Activated naive CD8-positive, alpha-beta T cell treated with anti-CD3 and anti-CD28 coated beads, Interleukin-2, amount 10 ng/mL, durations not matched to agents 7 days and 5 days (primary cell): ENCODE measurements at regions not wholly inside any gene's neighbourhood (a gene's known extent, or its start where the extent isn't known, plus 50 kb on each side); places are given as distances from the start of the nearest gene placed in this dataset.
A peak's percentile ranks its signal among the peaks of the same experiment; 100 is the strongest.

ENCODE experiments used
- ATAC-seq: fragments of 150-1000 bp; cut with Tn5 transposase; one replicate; pipeline ENCODE4 v1.10.0; 2021; ENCODE audit warnings: low read depth, moderate library complexity
- POLR2A ChIA-PET: fragments of 350-600 bp; sonication (Branson Sonifier 250); formaldehyde crosslinking; loops from one replicate; lab custom pipeline; 2021; ENCODE audit warnings: antibody characterized with exemption; lab: Charles Lee
- DNase-seq: peaks from one replicate; pipeline ENCODE4 v3.0.0; 2021
- H3K27ac Mint-ChIP-seq: one replicate; pipeline ENCODE4 v1.8.0; 2022; ENCODE audit warnings: mild to moderate bottlenecking, mixed read lengths
- H3K27me3 Mint-ChIP-seq: one replicate; pipeline ENCODE4 v1.8.0; 2022; ENCODE audit warnings: mild to moderate bottlenecking, moderate library complexity, mixed read lengths
- H3K36me3 Mint-ChIP-seq: one replicate; pipeline ENCODE4 v1.8.0; 2021; ENCODE audit warnings: mild to moderate bottlenecking, mixed read lengths
- H3K4me1 Mint-ChIP-seq: one replicate; pipeline ENCODE4 v1.8.0; 2021; ENCODE audit warnings: mixed read lengths
- H3K4me3 Mint-ChIP-seq: one replicate; pipeline ENCODE4 v1.8.0; 2022; ENCODE audit warnings: mild to moderate bottlenecking, moderate library complexity, mixed read lengths
- H3K9me3 Mint-ChIP-seq: one replicate; pipeline ENCODE4 v1.8.0; 2021; ENCODE audit warnings: mixed read lengths

GRCh38 chr16:86065711-86066110 is 166.7 kb downstream of the IRF8 start:
- H3K4me3 Mint-ChIP-seq: no peak overlapping the region
- no peaks in the 10 kb centered on the region for H3K36me3 Mint-ChIP-seq
- ATAC-seq: no peak
- no peaks in the 10 kb centered on the region for H3K4me1 Mint-ChIP-seq
- DNase-seq: no peak
- peaks cover 6% of the 10 kb centered on the region for H3K27me3 Mint-ChIP-seq
- POLR2A ChIA-PET: interaction anchor here (0.7 kb wide), 1 partner anchor 1204 kb away, joined by 8 read pairs; no protein-coding TSS in a partner anchor
- no peaks in the 10 kb centered on the region for H3K9me3 Mint-ChIP-seq
- H3K27ac Mint-ChIP-seq: no peak overlapping the region

- no peak for ATAC-seq
- Mint-ChIP-seq H3K4me1 (no peaks in the 10 kb centered on the region), H3K27ac (no peak overlapping the region), H3K36me3 (no peaks in the 10 kb centered on the region), H3K27me3 (peaks cover 6% of the 10 kb centered on the region), H3K9me3 (no peaks in the 10 kb centered on the region), H3K4me3 (no peak overlapping the region)
- POLR2A ChIA-PET: no interaction called here
- DNase-seq: no peak
Observed at GRCh38 chr16:86066811-86067210, 167.8 kb downstream of the IRF8 start.

- Mint-ChIP-seq H3K4me3 (no peak overlapping the region), H3K27me3 (peaks cover 6% of the 10 kb centered on the region), H3K4me1 (no peaks in the 10 kb centered on the region), H3K27ac (no peak overlapping the region), H3K9me3 (no peaks in the 10 kb centered on the region), H3K36me3 (no peaks in the 10 kb centered on the region)
- no peak for DNase-seq
- POLR2A ChIA-PET: no interaction called here
- no peak for ATAC-seq
Observed at GRCh38 chr16:86067516-86067915, 168.6 kb downstream of the IRF8 start.

GRCh38 chr16:86067936-86068335 is 169.0 kb downstream of the IRF8 start:
- no peak overlapping the region for H3K27ac Mint-ChIP-seq

GRCh38 chr16:86068722-86069121 is 169.8 kb downstream of the IRF8 start:
- H3K27ac Mint-ChIP-seq: no peak overlapping the region
- no peak overlapping the region for H3K4me3 Mint-ChIP-seq
- H3K9me3 Mint-ChIP-seq: no peaks in the 10 kb centered on the region
- POLR2A ChIA-PET: no interaction called here
- ATAC-seq (no peak), DNase-seq (no peak)
- H3K4me1 Mint-ChIP-seq: no peaks in the 10 kb centered on the region
- H3K27me3 Mint-ChIP-seq: peaks cover 6% of the 10 kb centered on the region
- H3K36me3 Mint-ChIP-seq: no peaks in the 10 kb centered on the region

More at GRCh38 chr16:86067936-86068335, 169.0 kb downstream of the IRF8 start:
- Mint-ChIP-seq H3K4me1 (no peaks in the 10 kb centered on the region), H3K4me3 (no peak overlapping the region), H3K27me3 (peaks cover 6% of the 10 kb centered on the region), H3K36me3 (no peaks in the 10 kb centered on the region), H3K9me3 (no peaks in the 10 kb centered on the region)
- POLR2A ChIA-PET: no interaction called here
- ATAC-seq (no peak), DNase-seq (no peak)

GRCh38 chr16:86069736-86070298 is 170.9 kb downstream of the IRF8 start:
- DNase-seq: no peak
- ATAC-seq: no peak
- Mint-ChIP-seq H3K4me3 (no peak overlapping the region), H3K9me3 (no peaks in the 10 kb centered on the region), H3K36me3 (no peaks in the 10 kb centered on the region), H3K27me3 (peaks cover 9% of the 10 kb centered on the region), H3K4me1 (no peaks in the 10 kb centered on the region), H3K27ac (no peak overlapping the region)
- POLR2A ChIA-PET: no interaction called here

GRCh38 chr16:86070484-86070883 is 171.5 kb downstream of the IRF8 start:
- Mint-ChIP-seq H3K27me3 (peaks cover 9% of the 10 kb centered on the region), H3K9me3 (no peaks in the 10 kb centered on the region), H3K36me3 (no peaks in the 10 kb centered on the region), H3K4me1 (no peaks in the 10 kb centered on the region), H3K4me3 (no peak overlapping the region), H3K27ac (no peak overlapping the region)
- POLR2A ChIA-PET: no interaction called here
- DNase-seq: no peak
- ATAC-seq: no peak

GRCh38 chr16:86070971-86071370 is 172.0 kb downstream of the IRF8 start:
- Mint-ChIP-seq H3K4me3 (no peak overlapping the region), H3K9me3 (no peaks in the 10 kb centered on the region), H3K36me3 (no peaks in the 10 kb centered on the region), H3K27me3 (peaks cover 9% of the 10 kb centered on the region), H3K4me1 (no peaks in the 10 kb centered on the region), H3K27ac (no peak overlapping the region)
- POLR2A ChIA-PET: no interaction called here
- ATAC-seq (no peak), DNase-seq (no peak)

GRCh38 chr16:86071611-86072240 is 172.8 kb downstream of the IRF8 start:
- no peak for ATAC-seq
- Mint-ChIP-seq H3K4me1 (no peaks in the 10 kb centered on the region), H3K9me3 (no peaks in the 10 kb centered on the region), H3K27ac (no peak overlapping the region), H3K27me3 (peaks cover 9% of the 10 kb centered on the region), H3K36me3 (no peaks in the 10 kb centered on the region), H3K4me3 (no peak overlapping the region)
- POLR2A ChIA-PET: no interaction called here
- no peak for DNase-seq

GRCh38 chr16:86072328-86073102 is 173.6 kb downstream of the IRF8 start:
- H3K4me3 Mint-ChIP-seq: no peak overlapping the region
- H3K4me1 Mint-ChIP-seq: no peaks in the 10 kb centered on the region
- no peaks in the 10 kb centered on the region for H3K9me3 Mint-ChIP-seq
- H3K27me3 Mint-ChIP-seq: peaks cover 7% of the 10 kb centered on the region
- DNase-seq: no peak
- H3K36me3 Mint-ChIP-seq: no peaks in the 10 kb centered on the region
- no peak overlapping the region for H3K27ac Mint-ChIP-seq
- POLR2A ChIA-PET: no interaction called here
- ATAC-seq: peak; percentile 47

- Mint-ChIP-seq H3K27ac (no peak overlapping the region), H3K27me3 (peaks cover 7% of the 10 kb centered on the region), H3K4me1 (no peaks in the 10 kb centered on the region), H3K4me3 (no peak overlapping the region), H3K36me3 (no peaks in the 10 kb centered on the region), H3K9me3 (no peaks in the 10 kb centered on the region)
- ATAC-seq (no peak), DNase-seq (no peak)
- POLR2A ChIA-PET: no interaction called here
Observed at GRCh38 chr16:86073103-86073625, 174.2 kb downstream of the IRF8 start.

GRCh38 chr16:86073763-86074493 is 175.0 kb downstream of the IRF8 start:
- H3K4me3 Mint-ChIP-seq: no peak overlapping the region
- ATAC-seq (no peak), DNase-seq (no peak)
- H3K9me3 Mint-ChIP-seq: no peaks in the 10 kb centered on the region
- H3K4me1 Mint-ChIP-seq: no peaks in the 10 kb centered on the region
- peaks cover 2% of the 10 kb centered on the region for H3K27me3 Mint-ChIP-seq
- no peaks in the 10 kb centered on the region for H3K36me3 Mint-ChIP-seq
- H3K27ac Mint-ChIP-seq: no peak overlapping the region
- POLR2A ChIA-PET: no interaction called here
